ENCODE measurements at regions not wholly inside any gene's neighbourhood (a gene's known extent, or its start where the extent isn't known, plus 50 kb on each side); places are given as distances from the start of the nearest gene placed in this dataset.
"Not testable (repeated sequence)": the region's sequence is repeated elsewhere in the genome, so short reads cannot be mapped to it uniquely, and the experiment has no call there.

GRCh38 chr4:54842226-54842625, 184.5 kb downstream of the KIT start:
- TF ChIP-seq CTCF (IDR thresholded peaks at IDR 0.05; ENCODE audit: low read depth, low read length, missing control alignments) = no peak
- Histone ChIP-seq H3K27ac (no peak overlapping the region), H3K4me3 (ENCODE audit: low read depth, low read length) (no peak overlapping the region), H3K36me3 (replicated peaks) (no peaks in the 10 kb centered on the region), H3K27me3 (replicated peaks) (no peaks in the 10 kb centered on the region)
- in situ Hi-C loops (cut with HindIII; ENCODE audit: low pct_ligation_motif_present, low sequenced_read_pairs) = no loop called here
- DNase-seq = no peak

GRCh38 chr4:54840992-54841768, 183.4 kb downstream of the KIT start:
- TF ChIP-seq CTCF (IDR thresholded peaks at IDR 0.05; ENCODE audit: low read depth, low read length, missing control alignments) = peak; percentile 50
- Histone ChIP-seq H3K27me3 (replicated peaks) (no peaks in the 10 kb centered on the region), H3K36me3 (replicated peaks) (no peaks in the 10 kb centered on the region), H3K27ac (no peak overlapping the region), H3K4me3 (ENCODE audit: low read depth, low read length) (no peak overlapping the region)
- peak; percentile 33 for DNase-seq
- in situ Hi-C loops (cut with HindIII; ENCODE audit: low pct_ligation_motif_present, low sequenced_read_pairs) = no loop called here

GRCh38 chr4:54840430-54840829, 182.7 kb downstream of the KIT start:
- DNase-seq = no peak
- Histone ChIP-seq H3K4me3 (ENCODE audit: low read depth, low read length) (no peak overlapping the region), H3K27me3 (replicated peaks) (no peaks in the 10 kb centered on the region), H3K27ac (no peak overlapping the region), H3K36me3 (replicated peaks) (no peaks in the 10 kb centered on the region)
- no peak for TF ChIP-seq CTCF (IDR thresholded peaks at IDR 0.05; ENCODE audit: low read depth, low read length, missing control alignments)
- in situ Hi-C loops (cut with HindIII; ENCODE audit: low pct_ligation_motif_present, low sequenced_read_pairs) = no loop called here

GRCh38 chr4:54838301-54838700, 180.5 kb downstream of the KIT start:
- H3K36me3 ChIP-seq (replicated peaks) = no peaks in the 10 kb centered on the region
- no peak for TF ChIP-seq CTCF (IDR thresholded peaks at IDR 0.05; ENCODE audit: low read depth, low read length, missing control alignments)
- H3K27ac ChIP-seq = no peak overlapping the region
- no peaks in the 10 kb centered on the region for H3K27me3 ChIP-seq (replicated peaks)
- no peak for DNase-seq
- H3K4me3 ChIP-seq (ENCODE audit: low read depth, low read length) = no peak overlapping the region
- in situ Hi-C loops (cut with HindIII; ENCODE audit: low pct_ligation_motif_present, low sequenced_read_pairs) = no loop called here

GRCh38 chr4:54837576-54838140, 179.9 kb downstream of the KIT start:
- in situ Hi-C loops (cut with HindIII; ENCODE audit: low pct_ligation_motif_present, low sequenced_read_pairs) = no loop called here
- no peak overlapping the region for H3K4me3 ChIP-seq (ENCODE audit: low read depth, low read length)
- H3K36me3 ChIP-seq (replicated peaks) = no peaks in the 10 kb centered on the region
- H3K27ac ChIP-seq = no peak overlapping the region
- no peaks in the 10 kb centered on the region for H3K27me3 ChIP-seq (replicated peaks)
- TF ChIP-seq CTCF (IDR thresholded peaks at IDR 0.05; ENCODE audit: low read depth, low read length, missing control alignments) = no peak
- DNase-seq = no peak

GRCh38 chr4:54828361-54828760, 170.6 kb downstream of the KIT start:
- peak; percentile 21 for DNase-seq
- H3K27ac ChIP-seq; H3K4me3 ChIP-seq (ENCODE audit: low read depth, low read length); H3K36me3 ChIP-seq (replicated peaks); in situ Hi-C loops (cut with HindIII; ENCODE audit: low pct_ligation_motif_present, low sequenced_read_pairs); H3K27me3 ChIP-seq (replicated peaks): not testable (repeated sequence)

Measured in brain microvascular endothelial cell (primary cell).